SU-DHL-6 (cell line): ENCODE measurements at regions not wholly inside any gene's neighbourhood (a gene's known extent, or its start where the extent isn't known, plus 50 kb on each side); places are given as distances from the start of the nearest gene placed in this dataset.

Experiments
- H2AFZ ChIP-seq: fragments of 200-600 bp; sonication (generic); 2 replicates; pipeline ENCODE4 v1.6.1; 2014; ENCODE audit warnings: low read depth, mild to moderate bottlenecking, moderate library complexity, mixed read lengths, antibody characterized with exemption, low read length; ENCODE audit not compliant: severe bottlenecking
- H3F3A ChIP-seq: fragments of 200-600 bp; shearing (Covaris generic); 2 replicates; pipeline ENCODE4 v1.6.0; 2016; ENCODE audit warnings: antibody characterized with exemption, mild to moderate bottlenecking; ENCODE audit not compliant: insufficient read depth
- H3K27ac ChIP-seq: fragments of 200-600 bp; sonication (generic); 2 replicates; pipeline ENCODE4 v1.5.1; 2016; ENCODE audit warnings: low read depth, mild to moderate bottlenecking, low read length, moderate library complexity, mixed read lengths
- H3K27me3 ChIP-seq: fragments of 200-600 bp; sonication (generic), shearing (Covaris generic); 2 replicates; pipeline ENCODE4 v1.6.0; 2014; ENCODE audit warnings: mild to moderate bottlenecking, low read length
- H3K36me3 ChIP-seq: fragments of 200-600 bp; sonication (generic); 2 replicates; pipeline ENCODE4 v1.6.1; 2014; ENCODE audit warnings: mild to moderate bottlenecking, low read length, mixed read lengths
- H3K4me2 ChIP-seq: fragments of 300-600, 200-600 bp; shearing (Covaris generic), sonication (generic); 2 replicates; pipeline ENCODE4 v1.6.0; 2014; ENCODE audit warnings: low read length, low read depth, mild to moderate bottlenecking; ENCODE audit not compliant: poor library complexity, severe bottlenecking
- H3K4me3 ChIP-seq: fragments of 200-600 bp; sonication (generic); 2 replicates; pipeline ENCODE4 v1.5.1; 2014; ENCODE audit warnings: antibody characterized with exemption, low read length, mild to moderate bottlenecking, mixed read lengths; ENCODE audit not compliant: insufficient read depth, poor library complexity, severe bottlenecking
- H3K79me2 ChIP-seq: fragments of 200-600 bp; sonication (generic); 2 replicates; pipeline ENCODE4 v1.6.1; 2014; ENCODE audit warnings: mild to moderate bottlenecking, low read length, moderate library complexity; ENCODE audit not compliant: insufficient read depth
- H3K9ac ChIP-seq: fragments of 200-600 bp; sonication (generic); 2 replicates; pipeline ENCODE4 v1.7.0; 2014; ENCODE audit warnings: mild to moderate bottlenecking, low read length
- H3K9me2 ChIP-seq: fragments of 200-600 bp; sonication (generic); replicated peaks from 2 replicates; pipeline ENCODE4 v1.6.1; 2014; ENCODE audit warnings: low read length; ENCODE audit not compliant: insufficient read depth
- H3K9me3 ChIP-seq: fragments of 200-600 bp; sonication (generic); 2 replicates; pipeline ENCODE4 v1.6.1; 2014; ENCODE audit warnings: low read length, mixed read lengths; ENCODE audit not compliant: insufficient read depth
- H4K20me1 ChIP-seq: fragments of 200-600 bp; sonication (generic); 2 replicates; pipeline ENCODE4 v1.6.1; 2014; ENCODE audit warnings: low read depth, mild to moderate bottlenecking, antibody characterized with exemption, low read length, moderate library complexity, mixed read lengths
- EZH2phosphoT487 ChIP-seq: fragments of 200-600 bp; sonication (generic), shearing (Covaris generic); conservative IDR thresholded peaks from 2 replicates; pipeline ENCODE4 v1.6.1; 2018; ENCODE audit warnings: mild to moderate bottlenecking, antibody characterized with exemption, low read length, moderate library complexity, mixed read lengths
- TF ChIP-seq, protein P1 (sequence below): fragments of 200-600 bp; sonication (generic); IDR thresholded peaks from one replicate; pipeline ENCODE4 v1.5.1; 2017; ENCODE audit warnings: antibody characterized with exemption, mild to moderate bottlenecking, low read length, moderate library complexity; ENCODE audit not compliant: insufficient read depth, poor library complexity, severe bottlenecking

DNA sequence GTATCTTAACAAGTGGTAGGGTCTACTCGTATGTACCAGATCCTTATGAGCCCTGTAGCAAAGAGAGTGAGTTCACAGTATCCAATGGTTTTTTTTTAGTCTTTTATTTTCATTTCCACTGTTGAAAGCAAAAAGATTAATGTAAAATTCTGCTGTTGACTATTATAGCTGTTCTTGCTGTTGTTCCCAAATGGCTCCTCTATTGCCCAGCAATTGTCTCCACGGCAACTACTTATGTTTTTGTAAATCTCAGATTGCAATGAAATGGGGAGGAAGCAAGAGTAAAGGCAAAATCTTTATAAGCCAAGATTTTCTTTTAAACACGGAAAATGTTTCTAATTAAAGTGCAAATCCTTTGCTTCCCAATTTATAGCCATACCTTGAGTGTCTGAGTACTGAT is 406.1 kb downstream of the EPM2A start:
- no peaks in the 10 kb centered on the region for H3K79me2 ChIP-seq
- H3K27ac ChIP-seq = no peak overlapping the region
- no peak overlapping the region for H3K9ac ChIP-seq
- H3K9me2 ChIP-seq = no peaks in the 10 kb centered on the region
- H3K9me3 ChIP-seq = no peaks in the 10 kb centered on the region
- H2AFZ ChIP-seq = no peak overlapping the region
- no peaks in the 10 kb centered on the region for H3K36me3 ChIP-seq
- TF ChIP-seq, protein P1, sequence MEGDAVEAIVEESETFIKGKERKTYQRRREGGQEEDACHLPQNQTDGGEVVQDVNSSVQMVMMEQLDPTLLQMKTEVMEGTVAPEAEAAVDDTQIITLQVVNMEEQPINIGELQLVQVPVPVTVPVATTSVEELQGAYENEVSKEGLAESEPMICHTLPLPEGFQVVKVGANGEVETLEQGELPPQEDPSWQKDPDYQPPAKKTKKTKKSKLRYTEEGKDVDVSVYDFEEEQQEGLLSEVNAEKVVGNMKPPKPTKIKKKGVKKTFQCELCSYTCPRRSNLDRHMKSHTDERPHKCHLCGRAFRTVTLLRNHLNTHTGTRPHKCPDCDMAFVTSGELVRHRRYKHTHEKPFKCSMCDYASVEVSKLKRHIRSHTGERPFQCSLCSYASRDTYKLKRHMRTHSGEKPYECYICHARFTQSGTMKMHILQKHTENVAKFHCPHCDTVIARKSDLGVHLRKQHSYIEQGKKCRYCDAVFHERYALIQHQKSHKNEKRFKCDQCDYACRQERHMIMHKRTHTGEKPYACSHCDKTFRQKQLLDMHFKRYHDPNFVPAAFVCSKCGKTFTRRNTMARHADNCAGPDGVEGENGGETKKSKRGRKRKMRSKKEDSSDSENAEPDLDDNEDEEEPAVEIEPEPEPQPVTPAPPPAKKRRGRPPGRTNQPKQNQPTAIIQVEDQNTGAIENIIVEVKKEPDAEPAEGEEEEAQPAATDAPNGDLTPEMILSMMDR = no peak
- TF ChIP-seq EZH2phosphoT487 = no peak
- H4K20me1 ChIP-seq = no peaks in the 10 kb centered on the region
- H3K4me3 ChIP-seq = no peak overlapping the region
- H3K27me3 ChIP-seq = no peaks in the 10 kb centered on the region
- no peak overlapping the region for H3K4me2 ChIP-seq
- H3F3A ChIP-seq = no peaks in the 10 kb centered on the region

DNA sequence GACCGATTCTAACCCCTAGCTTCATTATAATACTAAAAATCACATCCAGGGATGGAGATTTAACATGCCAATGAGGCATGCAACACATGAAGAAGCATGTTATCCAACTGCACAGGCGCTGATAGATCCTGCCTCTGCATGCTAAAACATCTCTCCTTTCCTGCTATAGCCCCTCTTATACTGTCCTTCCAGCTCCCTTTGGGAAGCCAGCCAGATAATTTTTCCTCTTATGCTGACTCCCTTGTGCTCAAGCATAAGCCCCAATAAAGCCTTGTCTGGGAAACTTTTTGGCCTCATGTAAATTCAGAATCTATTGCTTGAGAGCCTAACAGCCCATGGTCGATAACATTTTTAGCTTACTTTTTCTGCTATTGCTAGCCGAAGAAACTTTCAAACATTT is 404.3 kb downstream of the EPM2A start:
- H3K27me3 ChIP-seq = no peaks in the 10 kb centered on the region
- H3K9me3 ChIP-seq = no peaks in the 10 kb centered on the region
- no peak overlapping the region for H3K9ac ChIP-seq
- no peaks in the 10 kb centered on the region for H4K20me1 ChIP-seq
- TF ChIP-seq EZH2phosphoT487 = no peak
- TF ChIP-seq, protein P1 = no peak
- H3F3A ChIP-seq = no peaks in the 10 kb centered on the region
- H2AFZ ChIP-seq = no peak overlapping the region
- no peaks in the 10 kb centered on the region for H3K79me2 ChIP-seq
- H3K4me2 ChIP-seq = no peak overlapping the region
- no peak overlapping the region for H3K27ac ChIP-seq
- H3K36me3 ChIP-seq = no peaks in the 10 kb centered on the region
- H3K9me2 ChIP-seq = no peaks in the 10 kb centered on the region
- H3K4me3 ChIP-seq = no peak overlapping the region

DNA sequence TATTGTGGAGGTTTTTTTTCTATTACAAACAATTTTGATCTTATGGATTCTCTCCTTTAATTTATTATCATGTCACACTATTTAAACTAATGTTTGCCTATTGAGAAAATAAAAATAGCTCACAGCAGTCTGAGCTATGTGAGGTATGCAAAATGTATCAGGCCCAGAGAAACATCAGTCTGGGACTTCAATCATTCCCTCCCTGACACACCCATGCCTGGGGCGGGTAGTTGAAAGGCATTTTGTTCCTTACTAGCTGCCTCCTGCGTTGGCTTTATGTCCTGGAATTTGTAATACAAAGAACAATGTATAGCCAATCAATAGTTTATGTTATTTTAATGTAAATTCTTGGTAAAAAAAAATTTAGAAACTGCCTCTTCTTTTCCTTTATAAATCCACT is 403.3 kb downstream of the EPM2A start:
- no peaks in the 10 kb centered on the region for H3K36me3 ChIP-seq
- no peak overlapping the region for H3K27ac ChIP-seq
- H3F3A ChIP-seq = no peaks in the 10 kb centered on the region
- no peak overlapping the region for H3K9ac ChIP-seq
- no peak overlapping the region for H3K4me3 ChIP-seq
- no peaks in the 10 kb centered on the region for H3K9me3 ChIP-seq
- H3K79me2 ChIP-seq = no peaks in the 10 kb centered on the region
- H4K20me1 ChIP-seq = no peaks in the 10 kb centered on the region
- no peak overlapping the region for H2AFZ ChIP-seq
- H3K4me2 ChIP-seq = no peak overlapping the region
- TF ChIP-seq, protein P1 = no peak
- no peak for TF ChIP-seq EZH2phosphoT487
- no peaks in the 10 kb centered on the region for H3K27me3 ChIP-seq
- no peaks in the 10 kb centered on the region for H3K9me2 ChIP-seq

DNA sequence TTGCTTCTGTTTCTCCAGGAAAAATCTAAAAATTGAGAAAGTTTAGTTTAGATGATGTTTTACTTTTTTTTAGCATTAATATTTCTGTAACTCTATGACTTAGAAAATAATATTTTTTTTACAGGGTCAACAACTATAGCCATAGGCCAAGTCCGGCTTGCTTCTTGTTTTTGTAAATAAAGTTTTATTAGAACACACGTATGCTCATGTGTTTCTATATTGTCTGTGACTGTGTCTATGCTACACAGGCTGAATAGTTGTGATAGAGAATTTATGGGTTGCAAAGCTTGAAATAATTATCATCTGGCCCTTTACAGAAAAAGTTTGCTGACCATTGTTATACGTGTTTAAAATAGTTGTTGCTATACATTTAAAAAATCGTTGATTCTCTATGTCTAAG is 399.2 kb downstream of the EPM2A start:
- no peaks in the 10 kb centered on the region for H3K27me3 ChIP-seq
- TF ChIP-seq, protein P1 = no peak

More for the DNA sequence above, 399.2 kb downstream of the EPM2A start:
- no peak overlapping the region for H3K9ac ChIP-seq
- no peaks in the 10 kb centered on the region for H3K9me2 ChIP-seq
- H3K4me2 ChIP-seq = no peak overlapping the region
- no peaks in the 10 kb centered on the region for H3K9me3 ChIP-seq
- H3K36me3 ChIP-seq = no peaks in the 10 kb centered on the region
- no peaks in the 10 kb centered on the region for H3F3A ChIP-seq
- H2AFZ ChIP-seq = no peak overlapping the region
- no peak overlapping the region for H3K4me3 ChIP-seq
- H4K20me1 ChIP-seq = no peaks in the 10 kb centered on the region
- no peaks in the 10 kb centered on the region for H3K79me2 ChIP-seq
- no peak overlapping the region for H3K27ac ChIP-seq
